ENCODE measurements at regions not wholly inside any gene's neighbourhood (a gene's known extent, or its start where the extent isn't known, plus 50 kb on each side); places are given as distances from the start of the nearest gene placed in this dataset.

GRCh38 chr22:49306632-49307480 is 520.8 kb downstream of the BRD1 start:
- Histone ChIP-seq H3K4me2 (ENCODE audit: low read depth, low read length, poor library complexity, severe bottlenecking) (no peak overlapping the region), H3K9me3 (ENCODE audit: insufficient read depth, low read length) (no peaks in the 10 kb centered on the region), H2AFZ (ENCODE audit: low read depth, low read length, severe bottlenecking) (no peak overlapping the region), H3K9ac (ENCODE audit: low read length) (no peak overlapping the region), H3K4me3 (ENCODE audit: insufficient read depth, low read length, poor library complexity, severe bottlenecking) (no peak overlapping the region), H3K27me3 (ENCODE audit: low read length) (no peaks in the 10 kb centered on the region), H4K20me1 (ENCODE audit: low read depth, low read length) (no peaks in the 10 kb centered on the region), H3K9me2 (replicated peaks; ENCODE audit: insufficient read depth, low read length) (no peaks in the 10 kb centered on the region), H3F3A (ENCODE audit: insufficient read depth) (no peaks in the 10 kb centered on the region), H3K79me2 (ENCODE audit: insufficient read depth, low read length) (no peaks in the 10 kb centered on the region), H3K27ac (ENCODE audit: low read depth, low read length) (no peak overlapping the region), H3K36me3 (ENCODE audit: low read length) (no peaks in the 10 kb centered on the region)
- TF ChIP-seq EZH2phosphoT487 (conservative IDR thresholded peaks at IDR 0.05; ENCODE audit: low read length) = no peak
- TF ChIP-seq CTCF (IDR thresholded peaks at IDR 0.05; ENCODE audit: insufficient read depth, low read length, poor library complexity, severe bottlenecking) = no peak

- H3K27me3 ChIP-seq (ENCODE audit: low read length) = no peaks in the 10 kb centered on the region
- TF ChIP-seq EZH2phosphoT487 (conservative IDR thresholded peaks at IDR 0.05; ENCODE audit: low read length) = no peak
- no peak overlapping the region for H3K4me3 ChIP-seq (ENCODE audit: insufficient read depth, low read length, poor library complexity, severe bottlenecking)
- H3K79me2 ChIP-seq (ENCODE audit: insufficient read depth, low read length) = no peaks in the 10 kb centered on the region
- no peak overlapping the region for H3K4me2 ChIP-seq (ENCODE audit: low read depth, low read length, poor library complexity, severe bottlenecking)
- H3K9me2 ChIP-seq (replicated peaks; ENCODE audit: insufficient read depth, low read length) = no peaks in the 10 kb centered on the region
- no peak overlapping the region for H3K27ac ChIP-seq (ENCODE audit: low read depth, low read length)
- H3K9me3 ChIP-seq (ENCODE audit: insufficient read depth, low read length) = no peaks in the 10 kb centered on the region
- H4K20me1 ChIP-seq (ENCODE audit: low read depth, low read length) = no peaks in the 10 kb centered on the region
- no peaks in the 10 kb centered on the region for H3K36me3 ChIP-seq (ENCODE audit: low read length)
- no peaks in the 10 kb centered on the region for H3F3A ChIP-seq (ENCODE audit: insufficient read depth)
- H2AFZ ChIP-seq (ENCODE audit: low read depth, low read length, severe bottlenecking) = no peak overlapping the region
- no peak overlapping the region for H3K9ac ChIP-seq (ENCODE audit: low read length)
Observed at GRCh38 chr22:49305966-49306631, 521.6 kb downstream of the BRD1 start.

- H3K9ac ChIP-seq (ENCODE audit: low read length) = no peak overlapping the region
- H2AFZ ChIP-seq (ENCODE audit: low read depth, low read length, severe bottlenecking) = no peak overlapping the region
- TF ChIP-seq EZH2phosphoT487 (conservative IDR thresholded peaks at IDR 0.05; ENCODE audit: low read length) = no peak
- TF ChIP-seq CTCF (IDR thresholded peaks at IDR 0.05; ENCODE audit: insufficient read depth, low read length, poor library complexity, severe bottlenecking) = peak; percentile 96
- H3F3A ChIP-seq (ENCODE audit: insufficient read depth) = no peaks in the 10 kb centered on the region
- H3K36me3 ChIP-seq (ENCODE audit: low read length) = no peaks in the 10 kb centered on the region
- H3K79me2 ChIP-seq (ENCODE audit: insufficient read depth, low read length) = no peaks in the 10 kb centered on the region
- H4K20me1 ChIP-seq (ENCODE audit: low read depth, low read length) = no peaks in the 10 kb centered on the region
- no peaks in the 10 kb centered on the region for H3K27me3 ChIP-seq (ENCODE audit: low read length)
- no peak overlapping the region for H3K4me2 ChIP-seq (ENCODE audit: low read depth, low read length, poor library complexity, severe bottlenecking)
- no peaks in the 10 kb centered on the region for H3K9me2 ChIP-seq (replicated peaks; ENCODE audit: insufficient read depth, low read length)
- no peaks in the 10 kb centered on the region for H3K9me3 ChIP-seq (ENCODE audit: insufficient read depth, low read length)
- H3K4me3 ChIP-seq (ENCODE audit: insufficient read depth, low read length, poor library complexity, severe bottlenecking) = no peak overlapping the region
- no peak overlapping the region for H3K27ac ChIP-seq (ENCODE audit: low read depth, low read length)
Observed at GRCh38 chr22:49305214-49305965, 522.3 kb downstream of the BRD1 start.
